SK-N-MC (cell line): ENCODE measurements at regions not wholly inside any gene's neighbourhood (a gene's known extent, or its start where the extent isn't known, plus 50 kb on each side); places are given as distances from the start of the nearest gene placed in this dataset.

Experiments used
- EZH2 ChIP-seq: fragments of 200-600 bp; sonication (generic); IDR thresholded peaks from one replicate; pipeline ENCODE4 v1.6.1; 2017; ENCODE audit warnings: antibody characterized with exemption
- FOXP2 ChIP-seq: optimal IDR thresholded peaks from 2 replicates; pipeline ENCODE3; 2011; ENCODE audit warnings: mild to moderate bottlenecking, moderate library complexity; ENCODE audit not compliant: insufficient read depth; ENCODE audit errors: extremely low read length, control extremely low read depth
- POLR2AphosphoS5 ChIP-seq: IDR thresholded peaks from 2 replicates; pipeline ENCODE4 v1.6.1; 2012; ENCODE audit warnings: mild to moderate bottlenecking, low read depth, low read length, borderline replicate concordance

GRCh38 chr7:131189488-131189887, 138.2 kb upstream of the MKLN1 start:
- no peak for TF ChIP-seq EZH2
- TF ChIP-seq POLR2AphosphoS5, result no peak
- no peak for TF ChIP-seq FOXP2
